ENCODE measurements at regions not wholly inside any gene's neighbourhood (a gene's known extent, or its start where the extent isn't known, plus 50 kb on each side); places are given as distances from the start of the nearest gene placed in this dataset.
A peak's percentile ranks its signal among the peaks of the same experiment; 100 is the strongest.

- no peak overlapping the region for H3K27ac ChIP-seq (ENCODE audit: low read depth)
- DNase-seq (ENCODE audit: extremely low spot score): no peak
- no peaks in the 10 kb centered on the region for H3K36me3 ChIP-seq (ENCODE audit: insufficient read depth)
- H3K4me3 ChIP-seq (ENCODE audit: low read depth, low read length): no peak overlapping the region
- WGBS: 46% methylated on average over 10 of the region's 10 CpGs
- H3K4me1 ChIP-seq (ENCODE audit: insufficient read depth): no peaks in the 10 kb centered on the region
Observed at GRCh38 chr22:27467711-27468110, 333.8 kb downstream of the MN1 start.

GRCh38 chr22:27468712-27469111 is 332.8 kb downstream of the MN1 start:
- Histone ChIP-seq H3K4me1 (ENCODE audit: insufficient read depth) (no peaks in the 10 kb centered on the region), H3K4me3 (ENCODE audit: low read depth, low read length) (no peak overlapping the region), H3K36me3 (ENCODE audit: insufficient read depth) (no peaks in the 10 kb centered on the region), H3K27ac (ENCODE audit: low read depth) (no peak overlapping the region)
- no peak for DNase-seq (ENCODE audit: extremely low spot score)
- WGBS: 95% methylated on average over 3 of the region's 3 CpGs

GRCh38 chr22:27470169-27470772 is 331.3 kb downstream of the MN1 start:
- Histone ChIP-seq H3K27ac (ENCODE audit: low read depth) (no peak overlapping the region), H3K4me1 (ENCODE audit: insufficient read depth) (no peaks in the 10 kb centered on the region), H3K36me3 (ENCODE audit: insufficient read depth) (no peaks in the 10 kb centered on the region), H3K4me3 (ENCODE audit: low read depth, low read length) (no peak overlapping the region)
- DNase-seq (ENCODE audit: extremely low spot score): no peak
- WGBS: 95% methylated on average over 2 of the region's 2 CpGs

GRCh38 chr22:27472975-27473374 is 328.6 kb downstream of the MN1 start:
- no peaks in the 10 kb centered on the region for H3K36me3 ChIP-seq (ENCODE audit: insufficient read depth)
- no peak overlapping the region for H3K4me3 ChIP-seq (ENCODE audit: low read depth, low read length)
- H3K4me1 ChIP-seq (ENCODE audit: insufficient read depth): no peaks in the 10 kb centered on the region
- WGBS: 70% methylated on average over 4 of the region's 4 CpGs
- H3K27ac ChIP-seq (ENCODE audit: low read depth): no peak overlapping the region
- DNase-seq (ENCODE audit: extremely low spot score): no peak

GRCh38 chr22:27473533-27473932 is 328.0 kb downstream of the MN1 start:
- WGBS: 94% methylated on average over 3 of the region's 3 CpGs
- H3K27ac ChIP-seq (ENCODE audit: low read depth): no peak overlapping the region
- H3K4me3 ChIP-seq (ENCODE audit: low read depth, low read length): no peak overlapping the region
- no peaks in the 10 kb centered on the region for H3K36me3 ChIP-seq (ENCODE audit: insufficient read depth)
- no peaks in the 10 kb centered on the region for H3K4me1 ChIP-seq (ENCODE audit: insufficient read depth)
- no peak for DNase-seq (ENCODE audit: extremely low spot score)

- Histone ChIP-seq H3K4me1 (ENCODE audit: insufficient read depth) (no peaks in the 10 kb centered on the region), H3K36me3 (ENCODE audit: insufficient read depth) (no peaks in the 10 kb centered on the region), H3K27ac (ENCODE audit: low read depth) (no peak overlapping the region), H3K4me3 (ENCODE audit: low read depth, low read length) (no peak overlapping the region)
- DNase-seq (ENCODE audit: extremely low spot score): no peak
- WGBS: 85% methylated on average over 9 of the region's 9 CpGs
Observed at GRCh38 chr22:27474112-27474571, 327.4 kb downstream of the MN1 start.

GRCh38 chr22:27474711-27475547 is 326.6 kb downstream of the MN1 start:
- peak; percentile 42 for DNase-seq (ENCODE audit: extremely low spot score)
- Histone ChIP-seq H3K4me1 (ENCODE audit: insufficient read depth) (no peaks in the 10 kb centered on the region), H3K27ac (ENCODE audit: low read depth) (no peak overlapping the region), H3K4me3 (ENCODE audit: low read depth, low read length) (no peak overlapping the region), H3K36me3 (ENCODE audit: insufficient read depth) (no peaks in the 10 kb centered on the region)
- WGBS: 29% methylated on average over 12 of the region's 12 CpGs

GRCh38 chr22:27475548-27475897 is 326.0 kb downstream of the MN1 start:
- no peak overlapping the region for H3K27ac ChIP-seq (ENCODE audit: low read depth)
- WGBS: 56% methylated on average over 3 of the region's 3 CpGs
- H3K4me3 ChIP-seq (ENCODE audit: low read depth, low read length): no peak overlapping the region
- no peaks in the 10 kb centered on the region for H3K36me3 ChIP-seq (ENCODE audit: insufficient read depth)
- H3K4me1 ChIP-seq (ENCODE audit: insufficient read depth): no peaks in the 10 kb centered on the region
- no peak for DNase-seq (ENCODE audit: extremely low spot score)

GRCh38 chr22:27476318-27476717 is 325.2 kb downstream of the MN1 start:
- no peak for DNase-seq (ENCODE audit: extremely low spot score)
- 97% methylated on average over 11 of the region's 11 CpGs for WGBS
- H3K27ac ChIP-seq (ENCODE audit: low read depth): no peak overlapping the region
- H3K36me3 ChIP-seq (ENCODE audit: insufficient read depth): no peaks in the 10 kb centered on the region
- no peaks in the 10 kb centered on the region for H3K4me1 ChIP-seq (ENCODE audit: insufficient read depth)
- H3K4me3 ChIP-seq (ENCODE audit: low read depth, low read length): no peak overlapping the region

- H3K4me1 ChIP-seq (ENCODE audit: insufficient read depth): no peaks in the 10 kb centered on the region
- H3K4me3 ChIP-seq (ENCODE audit: low read depth, low read length): no peak overlapping the region
- H3K36me3 ChIP-seq (ENCODE audit: insufficient read depth): no peaks in the 10 kb centered on the region
- DNase-seq (ENCODE audit: extremely low spot score): no peak
- WGBS: 87% methylated on average over 8 of the region's 8 CpGs
- no peak overlapping the region for H3K27ac ChIP-seq (ENCODE audit: low read depth)
Observed at GRCh38 chr22:27476729-27477128, 324.8 kb downstream of the MN1 start.

GRCh38 chr22:27477171-27477570 is 324.4 kb downstream of the MN1 start:
- no peak overlapping the region for H3K4me3 ChIP-seq (ENCODE audit: low read depth, low read length)
- WGBS: 94% methylated on average over 7 of the region's 7 CpGs
- DNase-seq (ENCODE audit: extremely low spot score): no peak
- H3K36me3 ChIP-seq (ENCODE audit: insufficient read depth): no peaks in the 10 kb centered on the region
- H3K4me1 ChIP-seq (ENCODE audit: insufficient read depth): no peaks in the 10 kb centered on the region
- H3K27ac ChIP-seq (ENCODE audit: low read depth): no peak overlapping the region

GRCh38 chr22:27480487-27480886 is 321.1 kb downstream of the MN1 start:
- 67% methylated on average over 9 of the region's 9 CpGs for WGBS
- no peak for DNase-seq (ENCODE audit: extremely low spot score)
- Histone ChIP-seq H3K27ac (ENCODE audit: low read depth) (no peak overlapping the region), H3K4me1 (ENCODE audit: insufficient read depth) (no peaks in the 10 kb centered on the region), H3K36me3 (ENCODE audit: insufficient read depth) (no peaks in the 10 kb centered on the region), H3K4me3 (ENCODE audit: low read depth, low read length) (no peak overlapping the region)

- Histone ChIP-seq H3K4me3 (ENCODE audit: low read depth, low read length) (no peak overlapping the region), H3K27ac (ENCODE audit: low read depth) (no peak overlapping the region), H3K36me3 (ENCODE audit: insufficient read depth) (no peaks in the 10 kb centered on the region), H3K4me1 (ENCODE audit: insufficient read depth) (no peaks in the 10 kb centered on the region)
- WGBS: 35% methylated on average over 11 of the region's 11 CpGs
- DNase-seq (ENCODE audit: extremely low spot score): no peak
Observed at GRCh38 chr22:27482402-27482801, 319.2 kb downstream of the MN1 start.

- Histone ChIP-seq H3K36me3 (ENCODE audit: insufficient read depth) (no peaks in the 10 kb centered on the region), H3K4me3 (ENCODE audit: low read depth, low read length) (no peak overlapping the region)
- no peak for DNase-seq (ENCODE audit: extremely low spot score)
Observed at GRCh38 chr22:27483095-27483785, 318.3 kb downstream of the MN1 start.

More at GRCh38 chr22:27483095-27483785, 318.3 kb downstream of the MN1 start:
- Histone ChIP-seq H3K4me1 (ENCODE audit: insufficient read depth) (no peaks in the 10 kb centered on the region), H3K27ac (ENCODE audit: low read depth) (no peak overlapping the region)
- WGBS: 83% methylated on average over 12 of the region's 12 CpGs
